H1 (cell line): ENCODE measurements at regions not wholly inside any gene's neighbourhood (a gene's known extent, or its start where the extent isn't known, plus 50 kb on each side); places are given as distances from the start of the nearest gene placed in this dataset.

ENCODE experiments used
- CTCF ChIA-PET: fragments of 300-600 bp; sonication (Branson Sonifier 250); formaldehyde crosslinking; loops from one replicate; lab custom pipeline; 2021; ENCODE audit not compliant: partially characterized antibody; lab: Charles Lee
- POLR2A ChIA-PET: fragments of 300-600 bp; sonication (Branson Sonifier 250); formaldehyde crosslinking; loops from one replicate; lab custom pipeline; 2021; ENCODE audit warnings: inconsistent platforms; ENCODE audit not compliant: partially characterized antibody; lab: Charles Lee
- DNase-seq, 2 experiments: peaks; one replicate each; pipeline versions ENCODE4 v3.0.0 to v3.0.0-alpha.2; 2010 to 2022; ENCODE audit warnings: low spot score in 2 of 2, low read depth in 1 of 2, mixed read lengths in 1 of 2
- FAIRE-seq: peaks from 2 replicates; lab custom pipeline; 2011; peaks lifted over from hg19 to GRCh38; lab: Jason Lieb, UNC
- H2AFZ ChIP-seq: 2 replicates; pipeline ENCODE4 v1.8.1; 2012; ENCODE audit warnings: low read length, inconsistent platforms
- H2AK5ac ChIP-seq: 2 replicates; pipeline ENCODE4 v1.6.1; 2013; ENCODE audit warnings: low read depth, low read length
- H2BK120ac ChIP-seq: replicated peaks from 2 replicates; pipeline ENCODE3; 2013; ENCODE audit warnings: low read depth, low read length, inconsistent platforms
- H2BK12ac ChIP-seq: 2 replicates; pipeline ENCODE4 v1.6.1; 2013; ENCODE audit warnings: low read depth, low read length
- H2BK15ac ChIP-seq: 2 replicates; pipeline ENCODE4 v1.6.1; 2013; ENCODE audit warnings: low read length
- H2BK20ac ChIP-seq: 2 replicates; pipeline ENCODE4 v1.6.1; 2013; ENCODE audit warnings: low read length
- H2BK5ac ChIP-seq: 2 replicates; pipeline ENCODE4 v1.6.1; 2013; ENCODE audit warnings: low read depth, low read length
- H3K14ac ChIP-seq: 2 replicates; pipeline ENCODE4 v1.6.1; 2013; ENCODE audit warnings: inconsistent platforms; ENCODE audit not compliant: insufficient read length
- H3K18ac ChIP-seq: 2 replicates; pipeline ENCODE4 v1.6.1; 2013; ENCODE audit warnings: low read length; ENCODE audit errors: extremely low read depth
- H3K23ac ChIP-seq: 2 replicates; pipeline ENCODE4 v1.6.1; 2013; ENCODE audit warnings: inconsistent platforms; ENCODE audit not compliant: insufficient read length
- H3K23me2 ChIP-seq: 2 replicates; pipeline ENCODE4 v1.6.1; 2013; ENCODE audit warnings: low read depth, low read length
- H3K27ac ChIP-seq: 2 replicates; pipeline ENCODE4 v1.6.1; 2011; ENCODE audit warnings: low read depth, low read length, inconsistent platforms
- H3K27me3 ChIP-seq, 4 experiments: replicated peaks in 1 of 4; 1 replicate in 1 of 4; 2 replicates in 3 of 4; pipeline versions ENCODE4 v1.6.1 to v1.8.1; 2011 to 2013; ENCODE audit warnings: low read length in 3 of 4, mild to moderate bottlenecking in 3 of 4, inconsistent platforms in 2 of 4, mixed read lengths in 2 of 4, moderate library complexity in 1 of 4; ENCODE audit not compliant: control insufficient read depth in 3 of 4, insufficient read depth in 3 of 4; ENCODE audit errors: extremely low read depth in 1 of 4
- H3K36me3 ChIP-seq, 4 experiments: 2 replicates each; pipeline versions ENCODE4 v1.6.1 to v1.8.1; 2011 to 2013; ENCODE audit warnings: mild to moderate bottlenecking in 4 of 4, low read length in 3 of 4, moderate library complexity in 2 of 4, control low read depth in 1 of 4, inconsistent platforms in 1 of 4; ENCODE audit not compliant: insufficient read depth in 4 of 4, control insufficient read depth in 2 of 4
- H3K4ac ChIP-seq: replicated peaks from 2 replicates; pipeline ENCODE3; 2013; ENCODE audit warnings: low read length, low read depth, mixed read lengths, inconsistent platforms; ENCODE audit not compliant: insufficient read length
- H3K4me1 ChIP-seq, 4 experiments: replicated peaks in 1 of 4; 1 replicate in 1 of 4; 2 replicates in 3 of 4; pipeline versions ENCODE4 v1.6.1 to v1.8.1; 2011 to 2013; ENCODE audit warnings: low read length in 3 of 4, inconsistent platforms in 2 of 4, mixed read lengths in 1 of 4; ENCODE audit not compliant: insufficient read depth in 4 of 4, control insufficient read depth in 3 of 4
- H3K4me2 ChIP-seq, 2 experiments: 2 replicates each; pipeline versions ENCODE4 v1.6.1 to v1.8.1; 2011 to 2013; ENCODE audit warnings: low read depth in 2 of 2, low read length in 2 of 2, control low read depth in 1 of 2, inconsistent platforms in 1 of 2, mild to moderate bottlenecking in 1 of 2; ENCODE audit not compliant: insufficient read depth in 1 of 2
- H3K4me3 ChIP-seq, 4 experiments: fragments of 200-600, 300-600 bp in 1 of 4; sonication (generic), shearing (Covaris generic), sonication (Bioruptor Twin) in 1 of 4; 2 replicates each; pipeline versions ENCODE4 v1.5.1 to v1.8.1; 2011 to 2016; ENCODE audit warnings: low read length in 4 of 4, low read depth in 3 of 4, control low read depth in 2 of 4, inconsistent platforms in 2 of 4, mild to moderate bottlenecking in 2 of 4, mixed read lengths in 1 of 4, moderate library complexity in 1 of 4; ENCODE audit not compliant: insufficient read depth in 2 of 4; ENCODE audit errors: extremely low read depth in 1 of 4
- H3K56ac ChIP-seq: replicated peaks from 2 replicates; pipeline ENCODE3; 2013; ENCODE audit warnings: low read depth, mild to moderate bottlenecking, mixed read lengths, low read length, inconsistent platforms; ENCODE audit not compliant: insufficient read length
- H3K79me1 ChIP-seq: 2 replicates; pipeline ENCODE4 v1.6.1; 2013; ENCODE audit warnings: low read depth, low read length, control low read depth
- H3K79me2 ChIP-seq, 2 experiments: 2 replicates each; pipeline versions ENCODE4 v1.6.1 to v1.8.1; 2012 to 2013; ENCODE audit warnings: low read length in 2 of 2, mild to moderate bottlenecking in 2 of 2, inconsistent platforms in 1 of 2; ENCODE audit not compliant: insufficient read depth in 2 of 2, control insufficient read depth in 1 of 2
- H3K9ac ChIP-seq, 4 experiments: replicated peaks in 1 of 4; 1 replicate in 1 of 4; 2 replicates in 3 of 4; pipeline versions ENCODE4 v1.6.1 to v1.8.1; 2011 to 2013; ENCODE audit warnings: low read depth in 3 of 4, low read length in 3 of 4, control low read depth in 2 of 4, mild to moderate bottlenecking in 2 of 4, moderate library complexity in 2 of 4, inconsistent platforms in 1 of 4; ENCODE audit errors: extremely low read depth in 1 of 4
- H3K9me3 ChIP-seq, 2 experiments: 2 replicates each; pipeline versions ENCODE4 v1.6.1 to v1.8.1; 2012 to 2013; ENCODE audit warnings: mild to moderate bottlenecking in 2 of 2, moderate library complexity in 2 of 2, control low read depth in 1 of 2, inconsistent platforms in 1 of 2, low read depth in 1 of 2, low read length in 1 of 2, mixed read lengths in 1 of 2; ENCODE audit not compliant: insufficient read depth in 2 of 2
- H4K20me1 ChIP-seq, 2 experiments: replicated peaks in 1 of 2; 2 replicates each; pipeline versions ENCODE3 to v1.8.1; 2011 to 2013; ENCODE audit warnings: inconsistent platforms in 2 of 2, low read length in 2 of 2, mild to moderate bottlenecking in 1 of 2; ENCODE audit not compliant: insufficient read depth in 2 of 2, control insufficient read depth in 1 of 2
- H4K5ac ChIP-seq: 2 replicates; pipeline ENCODE4 v1.6.1; 2013; ENCODE audit warnings: low read length, low read depth, mixed read lengths, inconsistent platforms; ENCODE audit not compliant: insufficient read length
- H4K8ac ChIP-seq: 2 replicates; pipeline ENCODE4 v1.8.0; 2013; ENCODE audit warnings: mild to moderate bottlenecking, moderate library complexity, low read length, inconsistent platforms; ENCODE audit not compliant: insufficient read depth; ENCODE audit errors: extremely low read depth
- H4K91ac ChIP-seq: replicated peaks from 2 replicates; pipeline ENCODE3; 2013; ENCODE audit warnings: low read length, mixed read lengths, inconsistent platforms; ENCODE audit not compliant: insufficient read length
- CEBPB ChIP-seq: IDR thresholded peaks from 2 replicates; pipeline ENCODE4 v1.6.1; 2012; ENCODE audit warnings: low read depth, low read length
- FOSL1 ChIP-seq: IDR thresholded peaks from 2 replicates; pipeline ENCODE4 v1.6.1; 2011; ENCODE audit warnings: mild to moderate bottlenecking, low read depth, low read length, moderate library complexity; ENCODE audit not compliant: insufficient read depth
- GTF2F1 ChIP-seq: IDR thresholded peaks from 2 replicates; pipeline ENCODE4 v1.6.1; 2012; ENCODE audit warnings: low read depth, low read length, improper control_type of control experiment, borderline replicate concordance
- HDAC2 ChIP-seq, 2 experiments: fragments of 300-600 bp in 1 of 2; sonication (generic) in 1 of 2; IDR thresholded peaks; 2 replicates each; pipeline ENCODE4 v1.6.1; 2011 to 2012; ENCODE audit warnings: low read depth in 2 of 2, low read length in 2 of 2, mild to moderate bottlenecking in 2 of 2, moderate library complexity in 2 of 2, borderline replicate concordance in 1 of 2, inconsistent platforms in 1 of 2
- HDAC6 ChIP-seq: IDR thresholded peaks from one replicate; pipeline ENCODE4 v1.7.1; 2012; ENCODE audit warnings: low read depth, mild to moderate bottlenecking, inconsistent platforms, low read length, moderate library complexity
- KDM1A ChIP-seq: fragments of 200-600, 300-600 bp; sonication (generic); IDR thresholded peaks from 2 replicates; pipeline ENCODE4 v1.7.1; 2016; ENCODE audit warnings: mild to moderate bottlenecking, low read length, borderline replicate concordance
- PHF8 ChIP-seq: fragments of 200-600 bp; sonication (generic); conservative IDR thresholded peaks from 2 replicates; pipeline ENCODE4 v1.7.1; 2012; ENCODE audit warnings: low read depth, mild to moderate bottlenecking, inconsistent platforms, low read length, moderate library complexity
- TAF1 ChIP-seq: IDR thresholded peaks from 2 replicates; pipeline ENCODE4 v1.6.1; 2011; ENCODE audit warnings: mild to moderate bottlenecking, low read depth, low read length
- TBP ChIP-seq: IDR thresholded peaks from 2 replicates; pipeline ENCODE4 v1.6.1; 2011; ENCODE audit warnings: low read depth, low read length, improper control_type of control experiment
- TEAD4 ChIP-seq: IDR thresholded peaks from 2 replicates; pipeline ENCODE4 v1.6.1; 2012; ENCODE audit warnings: low read depth, low read length, inconsistent platforms, mixed read lengths
- WGBS, 2 experiments: shearing (Covaris generic) in 1 of 2; methylation state at CpG; one replicate each; pipeline versions ENCODE4 v1.1.6 to v1.1.7; 2013 to 2015; ENCODE audit warnings: low lambda C conversion rate in 2 of 2, mixed read lengths in 2 of 2, inconsistent platforms in 1 of 2, low coverage in 1 of 2, missing lambda C conversion rate in 1 of 2; ENCODE audit not compliant: insufficient replicate concordance in 2 of 2, insufficient coverage in 1 of 2, insufficient read length in 1 of 2; ENCODE audit errors: extremely low coverage in 1 of 2, missing lambda C conversion rate in 1 of 2; 5-methylcytosine and 5-hydroxymethylcytosine counted together
- TF ChIP-seq, protein P1 (sequence below): IDR thresholded peaks from 2 replicates; pipeline ENCODE4 v1.6.1; 2012; ENCODE audit warnings: inconsistent platforms
- TF ChIP-seq, protein P2 (sequence below): IDR thresholded peaks from 2 replicates; pipeline ENCODE4 v1.6.1; 2012; ENCODE audit warnings: low read length, inconsistent platforms

DNA sequence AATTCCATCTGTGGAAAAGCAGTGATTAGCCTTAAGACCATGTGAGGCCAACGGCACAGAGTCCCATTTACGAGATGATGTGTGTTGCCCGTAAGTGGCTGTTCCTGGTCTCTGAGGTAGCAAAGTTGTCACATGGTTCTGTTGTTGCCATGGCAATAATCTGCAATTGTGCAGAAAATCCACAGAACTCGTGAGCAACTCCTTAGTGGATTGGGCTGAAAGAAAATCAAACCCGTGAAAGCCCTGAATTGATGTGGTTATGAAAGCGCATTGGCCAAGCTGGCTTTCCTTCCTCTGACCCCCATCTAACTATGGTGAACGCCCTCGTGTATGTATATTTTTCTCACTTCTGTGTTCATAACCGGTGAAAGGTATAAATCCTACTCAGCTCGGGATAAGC is 614.7 kb downstream of the EBF1 start:
- Histone ChIP-seq H3K9ac (no peak overlapping the region), H3K9me3 (0 out of 4 replicates have a peak, but pooled peaks cover 0 to 2% of the 10 kb centered on the region in 2 experiments), H2BK20ac (no peak overlapping the region), H3K79me1 (no peaks in the 10 kb centered on the region), H3K4me2 (no peak overlapping the region), H3K4ac (no peak overlapping the region), H3K27ac (no peak overlapping the region), H4K5ac (no peak overlapping the region), H2AK5ac (no peak overlapping the region), H4K8ac (no peak overlapping the region), H2AFZ (no peak overlapping the region), H3K14ac (no peak overlapping the region), H3K56ac (no peak overlapping the region), H3K4me1 (peaks cover 0 to 4% (median 0%) of the 10 kb centered on the region in 4 experiments; a peak in 1 of 7 replicates), H3K23me2 (no peaks in the 10 kb centered on the region), H4K91ac (no peak overlapping the region), H4K20me1 (no peaks in the 10 kb centered on the region), H2BK12ac (no peak overlapping the region), H2BK120ac (no peak overlapping the region), H3K27me3 (no peaks in the 10 kb centered on the region), H3K18ac (no peak overlapping the region), H2BK5ac (no peak overlapping the region), H3K4me3 (no peak overlapping the region), H2BK15ac (no peak overlapping the region), H3K79me2 (no peaks in the 10 kb centered on the region), H3K23ac (no peak overlapping the region), H3K36me3 (no peaks in the 10 kb centered on the region)
- WGBS, 2 experiments, result 96% methylated on average over 10 of the region's 10 CpGs; no CpG with 5 or more reads in 1 of the 2 experiments
- no peak for DNase-seq
- ChIA-PET CTCF (interaction anchor here (1.0 kb wide), 1 partner anchor 18 kb away, joined by 3 read pairs; no protein-coding TSS in a partner anchor), POLR2A (no interaction called here)
- FAIRE-seq, result no peak
- no peak for TF ChIP-seq TBP
- TF ChIP-seq TAF1, result no peak
- no peak for TF ChIP-seq TEAD4
- no peak for TF ChIP-seq CEBPB
- no peak for TF ChIP-seq HDAC6
- TF ChIP-seq, protein P1, sequence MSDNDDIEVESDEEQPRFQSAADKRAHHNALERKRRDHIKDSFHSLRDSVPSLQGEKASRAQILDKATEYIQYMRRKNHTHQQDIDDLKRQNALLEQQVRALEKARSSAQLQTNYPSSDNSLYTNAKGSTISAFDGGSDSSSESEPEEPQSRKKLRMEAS, result no peak
- TF ChIP-seq HDAC2 (IDR thresholded peaks at IDR 0.05; ENCODE audit: borderline replicate concordance in 1 of 2, low read depth in 2 of 2, low read length in 2 of 2), result no peak
- TF ChIP-seq PHF8, result no peak
- TF ChIP-seq, protein P2, sequence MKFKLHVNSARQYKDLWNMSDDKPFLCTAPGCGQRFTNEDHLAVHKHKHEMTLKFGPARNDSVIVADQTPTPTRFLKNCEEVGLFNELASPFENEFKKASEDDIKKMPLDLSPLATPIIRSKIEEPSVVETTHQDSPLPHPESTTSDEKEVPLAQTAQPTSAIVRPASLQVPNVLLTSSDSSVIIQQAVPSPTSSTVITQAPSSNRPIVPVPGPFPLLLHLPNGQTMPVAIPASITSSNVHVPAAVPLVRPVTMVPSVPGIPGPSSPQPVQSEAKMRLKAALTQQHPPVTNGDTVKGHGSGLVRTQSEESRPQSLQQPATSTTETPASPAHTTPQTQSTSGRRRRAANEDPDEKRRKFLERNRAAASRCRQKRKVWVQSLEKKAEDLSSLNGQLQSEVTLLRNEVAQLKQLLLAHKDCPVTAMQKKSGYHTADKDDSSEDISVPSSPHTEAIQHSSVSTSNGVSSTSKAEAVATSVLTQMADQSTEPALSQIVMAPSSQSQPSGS, result no peak
- TF ChIP-seq GTF2F1, result no peak
- TF ChIP-seq FOSL1, result no peak
- no peak for TF ChIP-seq KDM1A
